K562 (cell line): ENCODE measurements at regions not wholly inside any gene's neighbourhood (a gene's known extent, or its start where the extent isn't known, plus 50 kb on each side); places are given as distances from the start of the nearest gene placed in this dataset.

Experiments
- ATAC-seq: fragments of 200-7000 bp; cut with Tn5 transposase; 3 replicates; pipeline ENCODE4 v1.9.1; 2020; ENCODE audit warnings: moderate library complexity
- BruUV-seq: library from RNA; stranded (reverse); fragments of 400-500 nt; replicated peaks from 2 replicates; lab custom pipeline; 2021; lab: Mats Ljungman, UMichigan
- CTCF ChIA-PET: fragments of 300-600 bp; formaldehyde crosslinking; extraction: SDS; loops from one replicate; lab custom pipeline; 2021; ENCODE audit warnings: low intra/inter-chr PET ratio; lab: Yijun Ruan, JAX
- POLR2A ChIA-PET: fragments of 300-600, 350-650 bp; sonication (Branson Sonifier 250); formaldehyde crosslinking; extraction: SDS; loops from one replicate; lab custom pipeline; 2021; ENCODE audit warnings: antibody characterized with exemption, inconsistent platforms; lab: Yijun Ruan, JAX
- DNase-seq, 4 experiments: peaks; one replicate each; pipeline versions ENCODE4 v3.0.0 to v3.0.0-alpha.2; 2011 to 2018; ENCODE audit warnings: low spot score in 3 of 4, mixed read lengths in 3 of 4; ENCODE audit errors: extremely low read depth in 1 of 4
- FAIRE-seq: peaks from 2 replicates; lab custom pipeline; 2011; peaks lifted over from hg19 to GRCh38; lab: Jason Lieb, UNC
- H2AFZ ChIP-seq: 2 replicates; pipeline ENCODE4 v1.6.0; 2011; ENCODE audit warnings: low read depth, low read length, control low read depth, inconsistent platforms
- H3K27ac ChIP-seq: fragments of 200-600 bp; 3 replicates; pipeline ENCODE4 v1.8.0; 2011; ENCODE audit warnings: low read depth, mild to moderate bottlenecking, control low read depth, inconsistent platforms, low read length, moderate library complexity, mixed read lengths; ENCODE audit errors: extremely low read depth
- H3K27me3 ChIP-seq, 2 experiments: fragments of 300-600 bp in 1 of 2; 2 replicates in 1 of 2; 3 replicates in 1 of 2; pipeline versions ENCODE4 v1.6.0 to v1.8.0; 2011; ENCODE audit warnings: inconsistent platforms in 2 of 2, low read length in 2 of 2, mild to moderate bottlenecking in 1 of 2, mixed read lengths in 1 of 2, moderate library complexity in 1 of 2; ENCODE audit not compliant: control insufficient read depth in 2 of 2, insufficient read depth in 2 of 2
- H3K36me3 ChIP-seq: fragments of 300-600 bp; 3 replicates; pipeline ENCODE4 v1.8.0; 2011; ENCODE audit warnings: mild to moderate bottlenecking, low read length, inconsistent platforms; ENCODE audit not compliant: control insufficient read depth, insufficient read depth
- H3K4me1 ChIP-seq, 2 experiments: fragments of 200-600 bp in 1 of 2; replicated peaks in 1 of 2; 2 replicates in 1 of 2; 3 replicates in 1 of 2; pipeline versions ENCODE4 v1.5.1 to v1.8.0; 2011; ENCODE audit warnings: inconsistent platforms in 2 of 2, low read length in 2 of 2, mild to moderate bottlenecking in 1 of 2, mixed read lengths in 1 of 2, moderate library complexity in 1 of 2; ENCODE audit not compliant: control insufficient read depth in 2 of 2, insufficient read depth in 2 of 2
- H3K4me2 ChIP-seq: 2 replicates; pipeline ENCODE4 v1.6.1; 2011; ENCODE audit warnings: low read length, control low read depth, inconsistent platforms, mixed read lengths; ENCODE audit not compliant: insufficient read depth
- H3K4me3 ChIP-seq: fragments of 200-600 bp; sonication (generic), shearing (Covaris generic); 2 replicates; pipeline ENCODE4 v1.5.1; 2016; ENCODE audit warnings: control low read depth, inconsistent platforms
- H3K79me2 ChIP-seq: fragments of 200-600 bp; 3 replicates; pipeline ENCODE4 v1.8.0; 2011; ENCODE audit warnings: low read length, inconsistent platforms; ENCODE audit not compliant: control insufficient read depth, insufficient read depth
- H3K9ac ChIP-seq, 2 experiments: 2 replicates each; pipeline versions ENCODE4 v1.6.0 to v1.6.1; 2011; ENCODE audit warnings: low read depth in 2 of 2, low read length in 2 of 2, control low read depth in 1 of 2, inconsistent platforms in 1 of 2, mild to moderate bottlenecking in 1 of 2, mixed read lengths in 1 of 2; ENCODE audit not compliant: insufficient read depth in 1 of 2
- H3K9me1 ChIP-seq: one replicate; pipeline ENCODE4 v1.6.0; 2011; ENCODE audit warnings: inconsistent platforms, mild to moderate bottlenecking, low read length, moderate library complexity; ENCODE audit not compliant: control insufficient read depth, insufficient read depth
- H3K9me3 ChIP-seq: replicated peaks from 2 replicates; pipeline ENCODE4 v1.5.1; 2011; ENCODE audit warnings: low read depth, low read length, inconsistent platforms; ENCODE audit not compliant: control insufficient read depth, insufficient read depth
- H4K20me1 ChIP-seq: replicated peaks from 2 replicates; pipeline ENCODE4 v1.6.1; 2011; ENCODE audit warnings: low read length, inconsistent platforms, mixed read lengths; ENCODE audit not compliant: control insufficient read depth, insufficient read depth
- ARHGAP35 ChIP-seq: fragments of 450-650 bp; IDR thresholded peaks from 2 replicates; pipeline ENCODE4 v1.6.1; 2018; ENCODE audit not compliant: partially characterized antibody
- BRD9 ChIP-seq: fragments of 450-650 bp; IDR thresholded peaks from 2 replicates; pipeline ENCODE4 v1.6.1; 2018; ENCODE audit warnings: low read depth; ENCODE audit not compliant: partially characterized antibody
- CREB3 ChIP-seq: fragments of 450-650 bp; conservative IDR thresholded peaks from 2 replicates; pipeline ENCODE4 v1.6.1; 2016; ENCODE audit warnings: missing genetic modification characterization, low read depth, mild to moderate bottlenecking, missing compliant biosample characterization, moderate library complexity
- ID3 ChIP-seq, 2 experiments: fragments of 250-450 bp in 1 of 2; fragments of 450-650 bp in 1 of 2; sonication (Bioruptor Pico) in 1 of 2; IDR thresholded peaks; 2 replicates each; pipeline versions ENCODE4 v1.6.1 to v1.8.0; 2016 to 2021; ENCODE audit warnings: mild to moderate bottlenecking in 2 of 2, moderate library complexity in 2 of 2, missing compliant biosample characterization in 1 of 2, missing genetic modification characterization in 1 of 2
- NFXL1 ChIP-seq: fragments of 450-650 bp; formaldehyde crosslinking; IDR thresholded peaks from 2 replicates; pipeline ENCODE4 v1.4.0; 2021; ENCODE audit warnings: mild to moderate bottlenecking
- USF1 ChIP-seq: sonication (generic); formaldehyde crosslinking; IDR thresholded peaks from 2 replicates; pipeline ENCODE4 v1.9.0; 2022; ENCODE audit warnings: mild to moderate bottlenecking, missing genetic modification reagents
- ZBTB17 ChIP-seq: fragments of 450-650 bp; formaldehyde crosslinking; IDR thresholded peaks from 2 replicates; pipeline ENCODE4 v1.4.0; 2020; ENCODE audit warnings: mild to moderate bottlenecking
- ZFP36 ChIP-seq: fragments of 150-350 bp; IDR thresholded peaks from 2 replicates; pipeline ENCODE4 v1.6.1; 2018; ENCODE audit warnings: low read length, low read depth; ENCODE audit not compliant: partially characterized antibody
- ZSCAN32 ChIP-seq: fragments of 450-650 bp; formaldehyde crosslinking; IDR thresholded peaks from 2 replicates; pipeline ENCODE4 v1.4.0; 2020; ENCODE audit warnings: mild to moderate bottlenecking, moderate library complexity
- WGBS: fragments of 100-300 bp; shearing (Covaris generic); methylation state at CpG from one replicate; pipeline ENCODE4 v1.1.6; 2016; ENCODE audit warnings: low coverage, mixed read lengths; ENCODE audit not compliant: insufficient coverage; ENCODE audit errors: missing lambda C conversion rate; 5-methylcytosine and 5-hydroxymethylcytosine counted together
- in situ Hi-C: fragments of 300-500 bp; cut with MboI; formaldehyde crosslinking; loops from 4 replicates; pipeline ENCODE4 v1.15.0; 2018; ENCODE audit warnings: inconsistent platforms, mixed read lengths
- intact Hi-C: fragments of 100-400 bp; cut with micrococcal nuclease; formaldehyde crosslinking; loops from 2 replicates; pipeline ENCODE4 v1.14.2; 2022
- TF ChIP-seq, protein P1 (sequence below): fragments of 250-450 bp; sonication (Bioruptor Pico); IDR thresholded peaks from 2 replicates; pipeline ENCODE4 v1.8.0; 2022; ENCODE audit warnings: inconsistent platforms

- Histone ChIP-seq H4K20me1 (no peaks in the 10 kb centered on the region), H3K36me3 (no peaks in the 10 kb centered on the region), H3K4me2 (no peak overlapping the region), H3K4me1 (no peaks in the 10 kb centered on the region)
- DNase-seq, result no peak
- TF ChIP-seq ZFP36 (peak; percentile 1), NFXL1 (CRISPR knock-in tag) (no peak), ARHGAP35 (peak; percentile 67)
- TF ChIP-seq, all 486 proteins: peak for 2
- Histone ChIP-seq H3K9ac (no peak overlapping the region), H3K27ac (no peak overlapping the region), H3K27me3 (peaks cover 8 to 28% of the 10 kb centered on the region in 2 experiments; a peak in 4 of 5 replicates), H3K9me3 (no peaks in the 10 kb centered on the region), H3K79me2 (no peaks in the 10 kb centered on the region), H3K9me1 (no peaks in the 10 kb centered on the region), H2AFZ (no peak overlapping the region), H3K4me3 (no peak overlapping the region)
- in situ Hi-C loops (no loop called here), intact Hi-C loops (loop anchor here (5.0 kb wide), 2 partner anchors 275 to 360 kb away; no protein-coding TSS in a partner anchor)
- CTCF ChIA-PET, result interaction anchor here (0.6 kb wide), 1 partner anchor 185 kb away, joined by 3 read pairs; no protein-coding TSS in a partner anchor
- ATAC-seq (no peak), FAIRE-seq (no peak)
- BruUV-seq, result no TSS peak
- POLR2A ChIA-PET, result interaction anchor here (0.6 kb wide), 1 partner anchor 362 kb away, joined by 3 read pairs; no protein-coding TSS in a partner anchor
- 6% methylated on average over 6 of the region's 7 CpGs for WGBS
These were observed 71.9 kb downstream of the PHETA1 start for GRCh38 chr12:111296906-111297463.

GRCh38 chr12:111295176-111295575, 73.7 kb downstream of the PHETA1 start:
- POLR2A ChIA-PET, result no interaction called here
- no peaks in the 10 kb centered on the region for H3K79me2 ChIP-seq
- WGBS, result under 1% methylated on average over 10 of the region's 10 CpGs
- H3K9ac ChIP-seq, result no peak overlapping the region
- intact Hi-C loops (loop anchor here (5.0 kb wide), 2 partner anchors 273 to 358 kb away; no protein-coding TSS in a partner anchor), in situ Hi-C loops (no loop called here)
- no peaks in the 10 kb centered on the region for H3K4me1 ChIP-seq
- FAIRE-seq, result no peak
- TF ChIP-seq ZBTB17 (CRISPR knock-in tag) (no peak), BRD9 (no peak), ID3 (CRISPR knock-in tag; IDR thresholded peaks at IDR 0.05) (no peak), ID3 (tag; IDR thresholded peaks at IDR 0.05) (no peak), ZSCAN32 (CRISPR knock-in tag) (no peak), USF1 (CRISPR knock-in tag) (no peak), CREB3 (tag) (no peak)
- TF ChIP-seq, protein P1, sequence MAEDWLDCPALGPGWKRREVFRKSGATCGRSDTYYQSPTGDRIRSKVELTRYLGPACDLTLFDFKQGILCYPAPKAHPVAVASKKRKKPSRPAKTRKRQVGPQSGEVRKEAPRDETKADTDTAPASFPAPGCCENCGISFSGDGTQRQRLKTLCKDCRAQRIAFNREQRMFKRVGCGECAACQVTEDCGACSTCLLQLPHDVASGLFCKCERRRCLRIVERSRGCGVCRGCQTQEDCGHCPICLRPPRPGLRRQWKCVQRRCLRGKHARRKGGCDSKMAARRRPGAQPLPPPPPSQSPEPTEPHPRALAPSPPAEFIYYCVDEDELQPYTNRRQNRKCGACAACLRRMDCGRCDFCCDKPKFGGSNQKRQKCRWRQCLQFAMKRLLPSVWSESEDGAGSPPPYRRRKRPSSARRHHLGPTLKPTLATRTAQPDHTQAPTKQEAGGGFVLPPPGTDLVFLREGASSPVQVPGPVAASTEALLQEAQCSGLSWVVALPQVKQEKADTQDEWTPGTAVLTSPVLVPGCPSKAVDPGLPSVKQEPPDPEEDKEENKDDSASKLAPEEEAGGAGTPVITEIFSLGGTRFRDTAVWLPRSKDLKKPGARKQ (CRISPR knock-in tag), result no peak
- H2AFZ ChIP-seq, result no peak overlapping the region
- DNase-seq, result no peak
- H3K27me3 ChIP-seq, result peaks cover 8 to 38% of the 10 kb centered on the region in 2 experiments
- H3K9me3 ChIP-seq, result no peaks in the 10 kb centered on the region
- no peak overlapping the region for H3K4me3 ChIP-seq
- H3K27ac ChIP-seq, result no peak overlapping the region
- no peaks in the 10 kb centered on the region for H4K20me1 ChIP-seq
- BruUV-seq, result no TSS peak
- H3K9me1 ChIP-seq, result no peaks in the 10 kb centered on the region
- ATAC-seq, result no peak
- H3K4me2 ChIP-seq, result no peak overlapping the region
- CTCF ChIA-PET, result interaction anchor here (0.6 kb wide), 1 partner anchor 34 kb away, joined by 3 read pairs; no protein-coding TSS in a partner anchor
- H3K36me3 ChIP-seq, result no peaks in the 10 kb centered on the region
